Gastroesophageal sphincter (tissue), 4 donors: ENCODE measurements at regions not wholly inside any gene's neighbourhood (a gene's known extent, or its start where the extent isn't known, plus 50 kb on each side); places are given as distances from the start of the nearest gene placed in this dataset.
A peak's percentile ranks its signal among the peaks of the same experiment; 100 is the strongest.
"Not testable (repeated sequence)": the region's sequence is repeated elsewhere in the genome, so short reads cannot be mapped to it uniquely, and the experiment has no call there.

Source experiments
- ATAC-seq: fragments of 150-250 bp; one replicate; pipeline ENCODE4 v1.9.1; 2016; ENCODE audit warnings: mild to moderate bottlenecking, moderate library complexity
- H3K27ac ChIP-seq, 4 donors: fragments of 200-600 bp; sonication (generic) in 3 of 4; 1 replicate in 3 of 4; 2 replicates in 1 of 4; pipeline ENCODE4 v1.5.1; 2016 to 2019
- H3K27me3 ChIP-seq: fragments of 200-600 bp; sonication (generic); one replicate; pipeline ENCODE4 v1.5.1; 2019
- H3K36me3 ChIP-seq, 2 donors: fragments of 200-600 bp; sonication (generic); one replicate each; pipeline ENCODE4 v1.5.1; 2019; ENCODE audit warnings: control low read depth in 1 of 2
- H3K4me1 ChIP-seq, 3 donors: fragments of 200-600 bp; sonication (generic); 1 replicate in 2 of 3; 2 replicates in 1 of 3; pipeline ENCODE4 v1.5.1; 2016 to 2019; ENCODE audit warnings: control low read depth in 2 of 3
- H3K4me3 ChIP-seq, 2 donors: fragments of 200-600 bp; sonication (generic); one replicate each; pipeline ENCODE4 v1.5.1; 2019; ENCODE audit warnings: mild to moderate bottlenecking in 1 of 2, moderate library complexity in 1 of 2
- H3K9me3 ChIP-seq, 3 donors: fragments of 200-600 bp; sonication (generic); one replicate each; pipeline ENCODE4 v1.5.1; 2017 to 2019; ENCODE audit warnings: control low read depth in 2 of 3
- CTCF ChIP-seq, 4 experiments: fragments of 200-600 bp in 2 of 4; fragments of 450-650 bp in 2 of 4; sonication (generic) in 1 of 4; IDR thresholded peaks; one replicate each; pipeline ENCODE4 v1.5.1; 2017 to 2019; ENCODE audit warnings: antibody characterized with exemption in 4 of 4, mild to moderate bottlenecking in 2 of 4, moderate library complexity in 2 of 4
- EP300 ChIP-seq: sonication (generic); formaldehyde crosslinking; IDR thresholded peaks from one replicate; pipeline ENCODE4 v1.6.1; 2017; ENCODE audit warnings: antibody characterized with exemption, mild to moderate bottlenecking
- POLR2A ChIP-seq, 2 donors: fragments of 450-650 bp; IDR thresholded peaks; one replicate each; pipeline ENCODE4 v1.6.1; 2017; ENCODE audit warnings: antibody characterized with exemption in 2 of 2, mild to moderate bottlenecking in 2 of 2, moderate library complexity in 1 of 2
- POLR2AphosphoS5 ChIP-seq: sonication (generic); formaldehyde crosslinking; IDR thresholded peaks from one replicate; pipeline ENCODE4 v1.6.1; 2017; ENCODE audit warnings: antibody characterized with exemption
- WGBS, 2 donors: methylation state at CpG; one replicate each; pipeline ENCODE4 v1.1.5; 2018; ENCODE audit warnings: low coverage in 1 of 2; 5-methylcytosine and 5-hydroxymethylcytosine counted together

GRCh38 chr5:98341038-98342032 is 432.1 kb upstream of the RGMB start:
- no peaks in the 10 kb centered on the region for H3K36me3 ChIP-seq
- peak; percentile 57 for ATAC-seq
- H3K4me1 ChIP-seq, result no peaks in the 10 kb centered on the region
- WGBS, 2 donors, result 38 to 44% methylated on average over 2 to 4 of the region's 4 CpGs
- no peak overlapping the region for H3K4me3 ChIP-seq
- H3K27ac ChIP-seq, result no peak overlapping the region
- H3K9me3 ChIP-seq, result no peaks in the 10 kb centered on the region
- TF ChIP-seq CTCF (IDR thresholded peaks at IDR 0.05) (no peak), POLR2AphosphoS5 (no peak), POLR2A (IDR thresholded peaks at IDR 0.05) (no peak), EP300 (no peak)
- no peaks in the 10 kb centered on the region for H3K27me3 ChIP-seq

GRCh38 chr5:98342958-98343660 is 430.4 kb upstream of the RGMB start:
- H3K9me3 ChIP-seq, H3K36me3 ChIP-seq, H3K4me3 ChIP-seq, ATAC-seq, H3K27me3 ChIP-seq, H3K4me1 ChIP-seq, H3K27ac ChIP-seq: not testable (repeated sequence)
- 97% methylated on average over 6 of the region's 22 CpGs; no CpG with 5 or more reads in 1 of the 2 donors for WGBS, 2 donors

DNA sequence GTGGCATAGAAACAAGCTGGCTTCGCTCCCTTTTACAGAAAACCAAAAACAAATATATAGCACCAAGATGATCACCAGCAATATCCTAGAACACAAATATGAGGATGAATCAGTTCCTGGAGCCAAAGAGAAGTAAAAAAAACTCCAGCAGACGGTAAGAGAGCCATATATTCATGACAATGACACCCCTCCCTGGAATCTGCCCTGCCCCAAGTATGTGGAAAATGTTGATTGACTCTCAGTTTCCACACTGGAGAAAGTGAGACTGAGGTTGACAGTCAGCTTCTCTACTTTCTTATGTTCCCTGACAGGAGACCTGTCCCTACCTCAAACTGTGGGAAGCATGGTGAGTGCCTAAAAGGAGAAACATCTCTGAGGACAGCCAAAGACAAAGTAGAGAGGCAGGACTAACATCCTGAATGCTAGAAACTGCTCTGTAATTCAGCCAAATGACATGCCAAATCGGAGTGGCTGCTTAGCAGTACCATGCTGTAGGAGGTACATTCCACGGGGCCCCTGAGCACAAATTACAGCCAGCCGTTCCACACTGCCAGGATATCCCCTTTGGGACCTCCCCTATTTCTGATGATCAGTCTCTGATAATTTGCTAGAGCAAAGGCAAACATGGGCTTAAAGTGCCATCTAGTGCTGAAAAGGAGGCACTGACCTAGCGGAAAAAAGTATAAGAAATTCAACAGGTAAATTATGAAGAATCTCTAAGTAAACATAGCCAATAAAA is 424.0 kb upstream of the RGMB start:
- 84 to 90% methylated on average over 4 to 6 of the region's 6 CpGs for WGBS, 2 donors
- no peaks in the 10 kb centered on the region for H3K27me3 ChIP-seq
- TF ChIP-seq CTCF (IDR thresholded peaks at IDR 0.05), result no peak
- no peak for TF ChIP-seq EP300
- no peak for TF ChIP-seq POLR2AphosphoS5
- no peak for TF ChIP-seq POLR2A (IDR thresholded peaks at IDR 0.05)
- no peaks in the 10 kb centered on the region for H3K4me1 ChIP-seq
- ATAC-seq, result no peak
- H3K36me3 ChIP-seq, result no peaks in the 10 kb centered on the region
- H3K27ac ChIP-seq, result no peak overlapping the region
- H3K4me3 ChIP-seq, result no peak overlapping the region
- peaks cover 0 to 13% (median 0%) of the 10 kb centered on the region in 3 donors for H3K9me3 ChIP-seq

- Histone ChIP-seq H3K4me1 (no peaks in the 10 kb centered on the region), H3K27ac (no peak overlapping the region), H3K9me3 (peaks cover 0 to 13% (median 0%) of the 10 kb centered on the region in 3 donors), H3K4me3 (no peak overlapping the region), H3K27me3 (no peaks in the 10 kb centered on the region), H3K36me3 (no peaks in the 10 kb centered on the region)
- ATAC-seq, result no peak
- 100% methylated on average over 1 of the region's 1 CpG for WGBS, 2 donors
- no peak for TF ChIP-seq POLR2AphosphoS5
Observed at GRCh38 chr5:98349990-98350365, 423.5 kb upstream of the RGMB start.

- TF ChIP-seq POLR2AphosphoS5 (no peak), POLR2A (IDR thresholded peaks at IDR 0.05) (no peak), CTCF (IDR thresholded peaks at IDR 0.05) (no peak), EP300 (no peak)
- 69 to 75% methylated on average over 2 of the region's 2 CpGs for WGBS, 2 donors
- no peak for ATAC-seq
Observed at GRCh38 chr5:98354922-98355321, 418.5 kb upstream of the RGMB start.

More at GRCh38 chr5:98354922-98355321, 418.5 kb upstream of the RGMB start:
- H3K9me3 ChIP-seq, result peaks cover 0 to 21% (median 0%) of the 10 kb centered on the region in 3 donors
- H3K27me3 ChIP-seq, result no peaks in the 10 kb centered on the region
- H3K4me3 ChIP-seq, result no peak overlapping the region
- H3K4me1 ChIP-seq, result no peaks in the 10 kb centered on the region
- H3K27ac ChIP-seq, result no peak overlapping the region
- no peaks in the 10 kb centered on the region for H3K36me3 ChIP-seq
